ENCODE measurements at regions not wholly inside any gene's neighbourhood (a gene's known extent, or its start where the extent isn't known, plus 50 kb on each side); places are given as distances from the start of the nearest gene placed in this dataset.

DNA sequence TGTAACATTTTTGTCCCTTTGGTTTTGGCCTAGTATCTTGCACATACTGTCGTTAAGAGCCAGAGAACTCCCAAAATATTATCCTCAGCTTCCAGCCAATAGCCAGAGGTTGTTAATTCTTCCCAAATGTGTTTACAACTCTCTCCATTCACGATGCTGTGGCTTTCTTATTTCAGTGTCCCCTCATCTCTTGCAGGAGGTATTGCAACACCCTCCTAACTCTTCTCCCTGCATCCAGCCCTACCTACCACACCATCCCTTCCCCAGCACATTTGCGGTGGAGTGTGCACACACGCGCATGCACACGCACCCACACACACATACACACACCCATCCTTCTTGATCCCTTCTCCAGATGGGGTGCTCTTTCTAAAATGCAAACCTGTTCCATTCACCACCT, 75.6 kb upstream of the LMO2 start:
- Histone ChIP-seq H3K79me2 (no peaks in the 10 kb centered on the region), H4K20me1 (ENCODE audit: insufficient read depth, poor library complexity, severe bottlenecking) (no peaks in the 10 kb centered on the region), H3K4me3 (no peak overlapping the region), H3K9me2 (replicated peaks; ENCODE audit: insufficient read depth) (no peaks in the 10 kb centered on the region), H3K4me1 (ENCODE audit: insufficient read depth) (no peaks in the 10 kb centered on the region), H3K9me3 (ENCODE audit: low read depth) (no peaks in the 10 kb centered on the region), H3K4me2 (no peak overlapping the region), H2AFZ (no peak overlapping the region), H3K27ac (no peak overlapping the region), H3K36me3 (replicated peaks; ENCODE audit: insufficient read depth, low read depth) (no peaks in the 10 kb centered on the region), H3K27me3 (no peaks in the 10 kb centered on the region)
- 88% methylated on average over 6 of the region's 6 CpGs for WGBS (ENCODE audit: low lambda C conversion rate, missing lambda C conversion rate)
- DNase-seq (ENCODE audit: low spot score) = no peak
- TF ChIP-seq, protein P1, sequence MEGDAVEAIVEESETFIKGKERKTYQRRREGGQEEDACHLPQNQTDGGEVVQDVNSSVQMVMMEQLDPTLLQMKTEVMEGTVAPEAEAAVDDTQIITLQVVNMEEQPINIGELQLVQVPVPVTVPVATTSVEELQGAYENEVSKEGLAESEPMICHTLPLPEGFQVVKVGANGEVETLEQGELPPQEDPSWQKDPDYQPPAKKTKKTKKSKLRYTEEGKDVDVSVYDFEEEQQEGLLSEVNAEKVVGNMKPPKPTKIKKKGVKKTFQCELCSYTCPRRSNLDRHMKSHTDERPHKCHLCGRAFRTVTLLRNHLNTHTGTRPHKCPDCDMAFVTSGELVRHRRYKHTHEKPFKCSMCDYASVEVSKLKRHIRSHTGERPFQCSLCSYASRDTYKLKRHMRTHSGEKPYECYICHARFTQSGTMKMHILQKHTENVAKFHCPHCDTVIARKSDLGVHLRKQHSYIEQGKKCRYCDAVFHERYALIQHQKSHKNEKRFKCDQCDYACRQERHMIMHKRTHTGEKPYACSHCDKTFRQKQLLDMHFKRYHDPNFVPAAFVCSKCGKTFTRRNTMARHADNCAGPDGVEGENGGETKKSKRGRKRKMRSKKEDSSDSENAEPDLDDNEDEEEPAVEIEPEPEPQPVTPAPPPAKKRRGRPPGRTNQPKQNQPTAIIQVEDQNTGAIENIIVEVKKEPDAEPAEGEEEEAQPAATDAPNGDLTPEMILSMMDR (IDR thresholded peaks at IDR 0.05; ENCODE audit: poor library complexity) = no peak
- TF ChIP-seq EZH2 (IDR thresholded peaks at IDR 0.05; ENCODE audit: borderline replicate concordance) = no peak
- TF ChIP-seq EZH2phosphoT487 (IDR thresholded peaks at IDR 0.05; ENCODE audit: low read depth, severe bottlenecking, unreplicated experiment) = no peak

DNA sequence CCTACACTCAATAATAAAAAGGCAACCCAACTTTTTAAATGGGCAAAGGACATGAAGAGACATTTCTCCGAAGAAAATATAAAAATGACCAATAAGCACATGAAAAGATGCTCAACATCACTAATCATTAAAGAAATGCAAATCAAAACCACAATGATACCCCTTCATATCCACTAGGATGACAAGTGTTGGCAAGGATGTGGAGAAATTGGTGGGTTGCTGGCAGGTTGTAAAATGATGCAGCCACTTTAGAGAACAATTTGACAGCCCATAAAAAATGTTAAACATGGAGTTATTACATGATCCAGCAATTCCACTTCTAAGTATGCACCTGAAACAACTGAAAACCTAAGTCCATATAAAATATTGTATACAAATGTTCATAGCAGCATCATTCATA, 73.2 kb upstream of the LMO2 start:
- no peak overlapping the region for H2AFZ ChIP-seq
- H3K4me3 ChIP-seq = no peak overlapping the region
- H3K4me2 ChIP-seq = no peak overlapping the region
- TF ChIP-seq, protein P1 (IDR thresholded peaks at IDR 0.05; ENCODE audit: poor library complexity) = no peak
- H3K36me3 ChIP-seq (replicated peaks; ENCODE audit: insufficient read depth, low read depth) = no peaks in the 10 kb centered on the region
- no peak for DNase-seq (ENCODE audit: low spot score)
- H3K27ac ChIP-seq = no peak overlapping the region
- 88% methylated on average over 1 of the region's 1 CpG for WGBS (ENCODE audit: low lambda C conversion rate, missing lambda C conversion rate)
- no peaks in the 10 kb centered on the region for H3K27me3 ChIP-seq
- no peaks in the 10 kb centered on the region for H3K9me3 ChIP-seq (ENCODE audit: low read depth)
- no peaks in the 10 kb centered on the region for H3K4me1 ChIP-seq (ENCODE audit: insufficient read depth)
- H4K20me1 ChIP-seq (ENCODE audit: insufficient read depth, poor library complexity, severe bottlenecking) = no peaks in the 10 kb centered on the region
- H3K79me2 ChIP-seq = no peaks in the 10 kb centered on the region
- H3K9me2 ChIP-seq (replicated peaks; ENCODE audit: insufficient read depth) = no peaks in the 10 kb centered on the region

DNA sequence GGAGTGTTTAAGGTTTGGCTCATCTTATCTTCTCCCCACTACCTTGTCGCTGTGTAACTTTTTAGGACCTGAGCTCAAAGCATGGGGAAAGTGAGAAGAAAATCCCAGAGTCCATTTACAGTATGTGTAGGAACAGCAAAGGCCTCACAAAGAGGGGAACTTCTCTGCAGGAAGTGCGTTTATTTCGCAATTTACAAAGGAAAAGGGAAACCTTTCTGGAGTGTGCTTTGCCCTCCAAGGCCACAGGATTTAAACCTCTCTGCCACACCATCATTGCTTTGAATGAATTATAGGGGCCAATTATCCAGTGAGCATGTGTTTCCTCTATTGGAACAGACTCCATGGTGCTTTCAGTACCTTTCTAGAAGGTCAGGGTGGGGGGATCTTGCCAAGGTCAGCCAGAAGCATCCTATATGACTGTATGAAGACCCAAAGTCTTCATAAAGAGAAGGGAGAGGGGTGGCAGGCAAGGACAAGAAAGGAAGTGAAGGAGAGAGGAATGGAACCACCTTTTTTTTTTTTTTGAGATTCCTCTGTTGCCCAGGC, 68.1 kb upstream of the LMO2 start:
- Histone ChIP-seq H3K9me2 (replicated peaks; ENCODE audit: insufficient read depth) (no peaks in the 10 kb centered on the region), H3K27ac (no peak overlapping the region), H2AFZ (no peak overlapping the region), H3K4me1 (ENCODE audit: insufficient read depth) (no peaks in the 10 kb centered on the region), H3K79me2 (no peaks in the 10 kb centered on the region), H3K9me3 (ENCODE audit: low read depth) (no peaks in the 10 kb centered on the region), H3K4me2 (no peak overlapping the region), H3K4me3 (no peak overlapping the region), H3K36me3 (replicated peaks; ENCODE audit: insufficient read depth, low read depth) (no peaks in the 10 kb centered on the region), H4K20me1 (ENCODE audit: insufficient read depth, poor library complexity, severe bottlenecking) (no peaks in the 10 kb centered on the region), H3K27me3 (no peaks in the 10 kb centered on the region)
- WGBS (ENCODE audit: low lambda C conversion rate, missing lambda C conversion rate) = 79% methylated on average over 3 of the region's 3 CpGs
- no peak for TF ChIP-seq EZH2phosphoT487 (IDR thresholded peaks at IDR 0.05; ENCODE audit: low read depth, severe bottlenecking, unreplicated experiment)
- TF ChIP-seq EZH2 (IDR thresholded peaks at IDR 0.05; ENCODE audit: borderline replicate concordance) = no peak
- TF ChIP-seq, protein P1 (IDR thresholded peaks at IDR 0.05; ENCODE audit: poor library complexity) = no peak
- no peak for DNase-seq (ENCODE audit: low spot score)
